ENCODE measurements at regions not wholly inside any gene's neighbourhood (a gene's known extent, or its start where the extent isn't known, plus 50 kb on each side); places are given as distances from the start of the nearest gene placed in this dataset.

DNA sequence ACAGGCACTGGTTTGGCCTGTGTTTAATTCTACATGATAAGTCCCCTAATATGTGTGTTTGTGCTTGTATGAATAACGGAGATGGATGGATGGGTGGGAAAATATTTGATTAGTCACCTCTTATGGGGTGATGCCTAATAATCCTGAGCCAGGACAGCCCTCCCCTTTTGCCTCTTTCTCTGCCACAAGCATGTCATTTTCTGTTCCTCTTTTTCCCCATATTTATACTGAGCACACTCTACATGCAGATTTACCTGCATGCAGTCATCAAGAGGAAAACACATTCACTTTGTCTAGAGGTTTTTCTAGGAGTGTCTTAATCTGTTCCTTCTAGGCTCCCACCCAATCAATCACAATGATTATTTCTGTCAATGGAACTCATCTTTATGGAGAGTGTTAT lies 111.6 kb upstream of the TBX20 start:
- no peak overlapping the region for H3K4me3 Mint-ChIP-seq
- ATAC-seq (replicated peaks) (peak; percentile 61 to 62), DNase-seq (no peak)
- no peak overlapping the region for H3K27ac Mint-ChIP-seq
- peaks cover 0 to 3% of the 10 kb centered on the region in 2 donors for H3K4me1 Mint-ChIP-seq
- H3K27me3 Mint-ChIP-seq: peaks cover 3 to 13% of the 10 kb centered on the region in 2 donors
- H3K9me3 Mint-ChIP-seq: no peaks in the 10 kb centered on the region
- no peaks in the 10 kb centered on the region for H3K36me3 Mint-ChIP-seq

GRCh38 chr7:35362341-35362740 lies 108.4 kb upstream of the TBX20 start:
- Mint-ChIP-seq H3K9me3 (no peaks in the 10 kb centered on the region), H3K36me3 (no peaks in the 10 kb centered on the region), H3K27me3 (peaks cover 3 to 13% of the 10 kb centered on the region in 2 donors), H3K4me3 (no peak overlapping the region), H3K27ac (no peak overlapping the region), H3K4me1 (peaks cover 0 to 3% of the 10 kb centered on the region in 2 donors)
- ATAC-seq (replicated peaks) (no peak), DNase-seq (no peak)

- H3K9me3 Mint-ChIP-seq: no peaks in the 10 kb centered on the region
- H3K36me3 Mint-ChIP-seq: no peaks in the 10 kb centered on the region
- H3K27ac Mint-ChIP-seq: no peak overlapping the region
- DNase-seq (no peak), ATAC-seq (replicated peaks) (no peak)
- no peak overlapping the region for H3K4me3 Mint-ChIP-seq
- no peaks in the 10 kb centered on the region for H3K4me1 Mint-ChIP-seq
- H3K27me3 Mint-ChIP-seq: peaks cover 3 to 24% of the 10 kb centered on the region in 2 donors
Observed at GRCh38 chr7:35359423-35359822, 105.5 kb upstream of the TBX20 start.

DNA sequence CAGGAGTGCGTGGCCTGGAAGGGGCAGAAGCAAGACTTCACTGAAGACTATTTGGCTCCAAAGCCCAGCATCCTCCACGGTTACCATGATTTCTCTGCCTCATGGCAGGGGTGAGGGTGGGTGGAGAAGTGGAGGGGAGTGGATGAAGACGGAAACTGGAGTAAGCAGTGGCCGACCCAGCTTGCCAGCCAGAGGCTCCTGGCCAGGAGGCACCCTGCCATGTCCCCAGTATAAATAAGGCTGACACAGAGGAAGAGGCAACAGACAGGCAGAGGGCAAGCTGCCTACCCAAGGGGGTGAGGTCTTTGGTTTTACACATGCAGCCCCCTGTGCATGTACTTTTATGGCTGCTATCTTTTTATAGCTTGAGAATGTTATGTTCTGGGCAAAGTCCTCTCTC lies 102.6 kb upstream of the TBX20 start:
- H3K27ac Mint-ChIP-seq: no peak overlapping the region

GRCh38 chr7:35355911-35356310 lies 102.0 kb upstream of the TBX20 start:
- H3K9me3 Mint-ChIP-seq: no peaks in the 10 kb centered on the region
- H3K36me3 Mint-ChIP-seq: no peaks in the 10 kb centered on the region
- no peak overlapping the region for H3K4me3 Mint-ChIP-seq
- H3K27me3 Mint-ChIP-seq: peaks cover 7 to 22% of the 10 kb centered on the region in 2 donors
- ATAC-seq (replicated peaks) (no peak), DNase-seq (no peak)
- H3K27ac Mint-ChIP-seq: no peak overlapping the region
- no peaks in the 10 kb centered on the region for H3K4me1 Mint-ChIP-seq

More for the DNA sequence above, 102.6 kb upstream of the TBX20 start:
- Mint-ChIP-seq H3K4me3 (no peak overlapping the region), H3K27me3 (peaks cover 5 to 16% of the 10 kb centered on the region in 2 donors), H3K4me1 (no peaks in the 10 kb centered on the region), H3K36me3 (no peaks in the 10 kb centered on the region), H3K9me3 (no peaks in the 10 kb centered on the region)
- ATAC-seq (replicated peaks) (no peak), DNase-seq (no peak)

DNA sequence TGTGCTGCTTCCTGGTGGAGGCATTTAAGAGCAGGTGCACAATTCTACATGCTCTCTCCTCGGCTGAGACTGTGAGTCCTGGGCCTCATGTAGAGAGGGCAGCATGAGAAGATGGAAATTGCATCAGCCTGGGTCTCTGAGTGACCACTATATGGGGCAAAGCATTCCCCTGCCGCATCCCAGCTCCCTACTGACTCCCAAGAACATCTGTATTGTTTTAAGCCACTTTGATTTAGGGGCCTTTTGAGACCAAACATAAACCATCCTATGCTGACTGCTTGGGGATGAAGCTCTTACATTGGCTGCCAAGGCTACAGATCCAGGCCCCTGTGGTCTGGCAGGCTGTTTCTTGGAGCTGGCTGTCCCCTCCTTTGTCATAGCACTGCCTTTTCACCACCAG lies 101.3 kb upstream of the TBX20 start:
- Mint-ChIP-seq H3K36me3 (no peaks in the 10 kb centered on the region), H3K27me3 (peaks cover 7 to 24% of the 10 kb centered on the region in 2 donors), H3K9me3 (no peaks in the 10 kb centered on the region), H3K27ac (no peak overlapping the region), H3K4me1 (no peaks in the 10 kb centered on the region), H3K4me3 (no peak overlapping the region)
- ATAC-seq (replicated peaks) (no peak), DNase-seq (no peak)

- no peak for DNase-seq
- no peak overlapping the region for H3K27ac Mint-ChIP-seq
- no peak overlapping the region for H3K4me3 Mint-ChIP-seq
- ATAC-seq (replicated peaks): no peak
- peaks cover 7 to 35% of the 10 kb centered on the region in 2 donors for H3K27me3 Mint-ChIP-seq
- no peaks in the 10 kb centered on the region for H3K36me3 Mint-ChIP-seq
- H3K4me1 Mint-ChIP-seq: no peaks in the 10 kb centered on the region
- no peaks in the 10 kb centered on the region for H3K9me3 Mint-ChIP-seq
Observed at GRCh38 chr7:35353481-35353880, 99.6 kb upstream of the TBX20 start.

- Mint-ChIP-seq H3K4me3 (no peak overlapping the region), H3K36me3 (no peaks in the 10 kb centered on the region), H3K9me3 (no peaks in the 10 kb centered on the region), H3K4me1 (no peaks in the 10 kb centered on the region), H3K27me3 (peaks cover 14 to 34% of the 10 kb centered on the region in 2 donors), H3K27ac (no peak overlapping the region)
- ATAC-seq (replicated peaks) (no peak), DNase-seq (no peak)
Observed at GRCh38 chr7:35351466-35351865, 97.6 kb upstream of the TBX20 start.

DNA sequence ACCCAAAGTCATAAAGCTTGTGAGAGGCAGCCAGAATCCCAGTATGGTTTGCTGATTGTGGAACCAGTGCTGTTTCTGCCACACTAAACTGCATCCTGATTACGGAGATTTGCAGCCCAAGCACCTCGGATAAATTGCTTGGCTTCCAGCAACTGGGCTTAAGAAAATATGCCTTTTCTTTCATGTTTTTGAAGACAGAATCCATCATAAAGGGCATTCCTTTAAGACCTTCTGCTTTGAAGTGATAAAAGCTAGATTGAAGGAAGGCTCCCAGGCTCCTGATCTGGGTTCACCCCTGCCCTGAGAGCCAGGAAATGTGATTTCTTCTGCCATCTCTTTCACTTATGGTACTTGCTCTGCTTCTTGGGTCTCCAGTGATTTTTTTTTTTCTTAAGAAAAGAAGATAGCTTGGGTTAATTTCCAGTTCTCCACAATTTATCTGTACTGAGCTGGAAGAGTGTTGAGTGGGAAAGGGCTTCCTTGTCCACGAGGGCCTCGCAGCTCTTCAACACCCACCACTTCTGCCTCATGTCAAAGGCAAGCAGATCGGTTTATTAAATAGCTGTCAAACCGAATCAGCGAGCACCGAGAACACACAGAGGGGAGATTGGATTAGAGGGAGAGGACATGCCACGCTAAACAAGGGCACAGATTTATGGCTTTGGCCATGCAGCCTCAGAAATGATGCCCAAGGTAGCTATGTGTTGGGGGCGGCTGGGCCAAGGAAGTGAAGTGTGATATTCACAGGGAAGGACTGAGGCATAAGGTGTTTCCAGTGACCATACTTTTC lies 94.9 kb upstream of the TBX20 start:
- peaks cover 23 to 36% of the 10 kb centered on the region in 2 donors for H3K27me3 Mint-ChIP-seq
- no peaks in the 10 kb centered on the region for H3K36me3 Mint-ChIP-seq
- no peaks in the 10 kb centered on the region for H3K4me1 Mint-ChIP-seq
- no peak overlapping the region for H3K27ac Mint-ChIP-seq
- DNase-seq (no peak), ATAC-seq (replicated peaks) (no peak)
- H3K9me3 Mint-ChIP-seq: no peaks in the 10 kb centered on the region
- H3K4me3 Mint-ChIP-seq: no peak overlapping the region

DNA sequence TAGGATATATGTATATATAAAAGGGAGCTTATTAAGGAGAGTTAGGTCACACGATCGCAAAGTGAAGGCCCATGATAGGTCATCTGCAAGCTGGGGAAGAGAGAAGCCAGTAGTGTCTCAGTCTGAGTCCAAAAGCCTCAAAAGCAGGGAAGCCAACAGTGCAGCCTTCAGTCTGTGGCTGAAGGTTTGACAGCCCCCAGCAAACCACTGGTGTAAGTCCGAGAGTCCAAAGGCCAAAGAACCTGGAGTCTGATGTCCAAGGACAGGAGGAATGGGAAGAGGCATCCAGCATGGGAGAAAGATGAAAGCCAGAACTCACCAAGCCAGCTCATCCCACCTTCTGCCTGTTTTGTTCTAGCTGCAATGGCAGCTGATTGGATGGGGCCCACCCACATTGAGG lies 88.9 kb upstream of the TBX20 start:
- H3K27ac Mint-ChIP-seq: no peak overlapping the region
- no peaks in the 10 kb centered on the region for H3K9me3 Mint-ChIP-seq
- H3K36me3 Mint-ChIP-seq: no peaks in the 10 kb centered on the region
- ATAC-seq (replicated peaks) (no peak), DNase-seq (no peak)
- H3K4me1 Mint-ChIP-seq: peaks cover 0 to 8% of the 10 kb centered on the region in 2 donors
- no peak overlapping the region for H3K4me3 Mint-ChIP-seq
- H3K27me3 Mint-ChIP-seq: peaks cover 22 to 27% of the 10 kb centered on the region in 2 donors

DNA sequence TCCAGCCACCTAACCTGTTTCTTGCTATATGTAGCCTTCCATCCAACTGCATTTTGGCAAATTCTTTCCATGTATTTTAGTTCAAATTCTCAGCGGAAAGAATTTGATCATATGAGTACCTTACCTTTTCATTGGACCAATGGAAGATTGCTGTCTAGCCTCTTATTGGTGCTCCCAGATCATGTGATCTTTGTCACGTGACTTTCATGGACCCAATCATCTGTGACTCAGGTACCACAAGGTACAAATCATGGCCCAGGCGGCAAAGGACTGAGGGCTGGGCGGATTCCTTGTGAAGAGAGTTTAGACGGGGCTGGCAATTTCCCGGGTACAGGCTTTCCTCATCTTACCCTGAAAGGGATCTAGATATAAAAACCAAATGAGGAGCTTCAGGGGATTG lies 85.9 kb upstream of the TBX20 start:
- peaks cover 24 to 32% of the 10 kb centered on the region in 2 donors for H3K27me3 Mint-ChIP-seq
- no peaks in the 10 kb centered on the region for H3K9me3 Mint-ChIP-seq
- H3K4me1 Mint-ChIP-seq: peaks cover 0 to 8% of the 10 kb centered on the region in 2 donors
- H3K27ac Mint-ChIP-seq: no peak overlapping the region
- DNase-seq (no peak), ATAC-seq (replicated peaks) (no peak)
- H3K36me3 Mint-ChIP-seq: no peaks in the 10 kb centered on the region
- no peak overlapping the region for H3K4me3 Mint-ChIP-seq

- Mint-ChIP-seq H3K36me3 (no peaks in the 10 kb centered on the region), H3K4me3 (no peak overlapping the region), H3K4me1 (peaks cover 0 to 4% of the 10 kb centered on the region in 2 donors), H3K27me3 (peaks cover 17 to 25% of the 10 kb centered on the region in 2 donors), H3K9me3 (no peaks in the 10 kb centered on the region), H3K27ac (no peak overlapping the region)
- ATAC-seq (replicated peaks): no peak
- no peak for DNase-seq
Observed at GRCh38 chr7:35336444-35336843, 82.5 kb upstream of the TBX20 start.

DNA sequence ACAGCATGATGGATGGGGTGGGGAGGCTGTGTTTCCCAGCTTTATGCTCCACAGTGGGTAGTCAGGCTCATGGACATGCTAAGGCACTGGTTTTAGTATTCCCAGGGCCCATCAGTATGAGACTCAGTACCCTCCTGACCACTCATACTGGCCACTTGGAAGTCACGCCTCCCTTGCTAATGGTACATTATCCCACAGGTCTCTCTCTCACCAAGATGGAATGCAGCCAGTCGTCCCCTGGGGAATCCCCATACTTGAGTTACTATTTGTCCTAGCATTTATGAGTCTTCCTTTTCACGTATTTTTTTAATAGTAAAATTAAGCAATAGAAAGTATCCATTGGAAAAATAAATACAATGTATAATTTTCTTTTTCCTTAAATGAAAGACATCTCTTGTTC lies 80.6 kb upstream of the TBX20 start:
- no peak overlapping the region for H3K27ac Mint-ChIP-seq
- peaks cover 17 to 28% of the 10 kb centered on the region in 2 donors for H3K27me3 Mint-ChIP-seq
- ATAC-seq (replicated peaks): no peak
- no peaks in the 10 kb centered on the region for H3K4me1 Mint-ChIP-seq
- H3K36me3 Mint-ChIP-seq: no peaks in the 10 kb centered on the region
- DNase-seq: no peak
- H3K9me3 Mint-ChIP-seq: no peaks in the 10 kb centered on the region
- no peak overlapping the region for H3K4me3 Mint-ChIP-seq

DNA sequence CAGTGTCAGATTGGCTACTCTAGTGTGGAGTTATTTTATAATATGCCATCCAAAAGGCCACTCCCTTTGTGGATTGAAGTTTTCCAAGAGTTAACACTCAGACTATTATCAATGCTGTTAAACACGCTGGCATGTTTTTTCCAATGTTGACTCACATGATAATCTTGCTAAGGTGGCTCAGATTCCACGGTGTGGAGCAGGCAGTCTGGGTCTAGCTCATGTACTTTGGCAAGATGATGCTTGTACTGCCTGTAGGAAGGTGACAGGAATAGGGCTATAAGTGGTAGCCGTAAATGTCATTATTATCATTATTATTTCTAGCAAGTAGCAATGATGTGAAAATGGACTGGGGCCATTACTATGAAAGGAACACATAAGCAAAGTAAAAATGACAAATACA lies 79.4 kb upstream of the TBX20 start:
- Mint-ChIP-seq H3K27ac (no peak overlapping the region), H3K27me3 (peaks cover 13 to 27% of the 10 kb centered on the region in 2 donors), H3K9me3 (no peaks in the 10 kb centered on the region), H3K4me3 (no peak overlapping the region), H3K36me3 (no peaks in the 10 kb centered on the region), H3K4me1 (no peaks in the 10 kb centered on the region)
- no peak for DNase-seq
- ATAC-seq (replicated peaks): no peak
